ENCODE measurements at regions not wholly inside any gene's neighbourhood (a gene's known extent, or its start where the extent isn't known, plus 50 kb on each side); places are given as distances from the start of the nearest gene placed in this dataset.
"Not testable (repeated sequence)": the region's sequence is repeated elsewhere in the genome, so short reads cannot be mapped to it uniquely, and the experiment has no call there.

DNA sequence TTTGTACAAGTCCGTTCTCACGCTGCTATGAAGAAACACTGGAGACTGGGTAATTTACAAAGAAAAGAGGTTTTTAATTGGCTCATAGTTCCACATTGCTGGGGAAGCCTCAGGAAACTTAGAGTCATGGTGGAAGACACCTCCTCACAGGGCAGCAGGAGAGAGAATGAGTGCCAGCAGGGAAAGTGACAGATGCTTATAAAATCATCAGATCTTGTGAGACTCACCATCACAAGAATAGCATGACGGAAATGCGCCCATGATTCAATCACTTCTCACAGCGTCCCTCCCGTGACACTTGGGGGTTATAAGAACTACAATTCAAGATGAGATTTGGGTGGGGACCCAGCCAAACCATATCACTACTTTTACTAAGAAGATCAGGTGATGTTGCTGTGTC, 285.8 kb downstream of the TMX3 start:
- no peak for DNase-seq (ENCODE audit: low read depth in 3 of 3)

DNA sequence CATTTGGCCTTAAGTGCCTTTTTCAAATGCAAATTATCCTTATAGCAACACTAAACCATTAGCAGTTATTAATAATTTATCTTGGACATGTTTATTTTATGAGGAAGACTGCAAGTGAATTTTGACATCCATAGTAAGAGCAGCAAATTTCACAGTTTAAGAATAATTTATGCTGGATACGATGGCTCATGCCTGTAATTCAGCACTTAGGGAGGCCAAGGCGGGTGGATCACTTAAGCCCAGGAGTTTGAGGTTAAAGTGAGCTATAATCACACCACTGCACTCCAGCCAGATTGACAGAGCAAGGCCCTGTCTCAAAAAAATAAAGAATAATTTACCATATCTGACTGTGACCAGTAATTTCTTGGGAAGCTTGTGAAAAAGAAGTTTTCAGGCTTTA, 286.2 kb downstream of the TMX3 start:
- DNase-seq (ENCODE audit: low read depth in 3 of 3), result no peak

DNA sequence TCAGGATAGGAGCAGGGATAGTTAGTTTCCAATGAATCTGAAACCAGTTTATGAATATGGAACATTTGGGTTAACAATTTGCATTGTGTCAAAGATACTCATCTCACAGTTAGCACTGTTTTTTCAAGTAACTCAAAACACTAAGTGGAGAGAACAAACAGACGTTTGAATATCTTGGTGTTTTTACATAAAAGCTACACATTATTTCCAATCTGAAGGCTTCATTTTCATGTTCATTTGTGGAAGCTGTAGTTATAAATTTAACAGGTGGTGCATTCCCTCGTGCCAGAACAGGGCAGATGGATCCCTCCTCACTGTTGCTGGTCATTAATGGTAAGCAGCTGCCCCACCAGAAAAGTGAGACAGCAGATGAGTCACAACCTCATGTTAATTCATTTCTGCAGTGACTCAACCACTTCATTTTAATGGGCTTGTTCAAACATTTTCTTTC, 286.9 kb downstream of the TMX3 start:
- no peak for DNase-seq (ENCODE audit: low read depth in 3 of 3)

DNA sequence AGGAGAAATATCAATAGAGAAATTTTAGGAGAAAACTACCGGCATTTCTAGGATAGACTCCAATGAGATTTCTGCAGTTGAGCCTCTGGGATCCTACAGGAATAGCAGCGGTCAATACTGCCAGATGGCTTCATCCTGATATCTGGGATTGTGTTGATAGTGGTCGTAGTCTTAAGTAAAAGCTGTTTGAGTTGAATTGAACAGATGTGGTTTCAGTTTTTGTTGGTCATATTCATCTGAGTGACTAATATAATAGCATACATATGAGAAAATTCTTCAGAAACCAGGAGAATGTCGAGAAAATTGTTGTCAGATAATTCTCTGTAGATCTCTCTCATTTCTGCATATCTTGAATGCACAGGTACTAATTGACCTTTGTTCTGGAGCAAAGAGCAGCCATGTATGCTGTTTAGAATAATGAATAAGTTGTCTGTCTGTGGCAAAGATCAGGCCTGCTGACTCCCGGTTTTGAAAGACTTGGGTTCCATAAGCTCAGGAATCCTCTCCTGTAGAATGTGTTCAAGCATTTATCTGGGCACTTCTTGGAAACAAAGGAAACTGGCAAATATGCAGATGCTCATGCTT, 288.1 kb downstream of the TMX3 start:
- DNase-seq (ENCODE audit: low read depth in 3 of 3), result no peak

DNA sequence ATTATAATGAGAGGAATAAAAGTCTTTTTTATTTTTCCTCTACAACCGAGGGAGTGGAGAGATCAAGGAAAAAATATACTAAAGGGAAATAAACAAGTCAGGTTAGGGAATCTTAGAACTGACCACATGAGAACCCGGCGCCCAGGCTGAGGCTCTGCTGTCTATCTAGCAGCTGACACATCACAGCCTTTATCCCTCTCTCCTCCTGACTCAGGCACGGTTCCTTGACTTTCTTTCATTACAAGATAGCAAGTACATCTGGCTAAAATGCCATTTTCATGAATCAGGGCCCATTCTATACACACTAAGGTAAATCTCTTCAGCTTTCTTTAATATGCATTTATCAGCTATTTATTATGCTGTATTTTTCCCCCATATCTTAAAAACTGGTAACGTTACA, 296.0 kb downstream of the TMX3 start:
- DNase-seq (ENCODE audit: low read depth in 3 of 3), result no peak

DNA sequence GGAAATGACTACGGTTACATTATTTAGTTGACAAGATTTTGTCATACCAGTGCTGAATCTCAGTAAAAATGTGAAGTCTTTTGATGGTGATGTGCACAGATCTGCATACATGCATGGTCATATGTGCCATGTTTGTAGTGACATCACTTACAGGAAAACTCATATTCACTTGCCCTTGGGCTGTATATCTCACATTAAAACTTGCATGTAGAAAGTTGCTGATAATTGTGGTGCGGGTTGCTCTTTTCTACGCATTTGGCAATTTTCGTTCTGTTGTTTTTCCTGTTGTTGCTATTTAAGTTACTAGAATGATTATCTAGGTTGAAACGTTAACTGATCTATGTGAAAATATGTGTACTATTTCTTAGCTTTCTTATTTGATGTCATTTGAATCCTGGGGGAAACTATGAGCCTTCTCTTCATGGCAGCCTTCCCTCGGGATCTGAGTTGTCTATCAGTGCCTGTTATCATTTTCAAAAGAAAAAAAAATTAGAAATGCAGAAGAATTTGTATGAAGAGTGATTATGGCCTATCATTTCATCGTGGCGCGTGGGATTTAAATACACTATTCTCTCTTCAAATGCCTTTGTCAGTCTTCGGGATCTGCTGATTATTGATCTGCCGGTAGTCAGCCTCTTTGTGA, 296.6 kb downstream of the TMX3 start:
- DNase-seq (ENCODE audit: low read depth in 3 of 3), result no peak

DNA sequence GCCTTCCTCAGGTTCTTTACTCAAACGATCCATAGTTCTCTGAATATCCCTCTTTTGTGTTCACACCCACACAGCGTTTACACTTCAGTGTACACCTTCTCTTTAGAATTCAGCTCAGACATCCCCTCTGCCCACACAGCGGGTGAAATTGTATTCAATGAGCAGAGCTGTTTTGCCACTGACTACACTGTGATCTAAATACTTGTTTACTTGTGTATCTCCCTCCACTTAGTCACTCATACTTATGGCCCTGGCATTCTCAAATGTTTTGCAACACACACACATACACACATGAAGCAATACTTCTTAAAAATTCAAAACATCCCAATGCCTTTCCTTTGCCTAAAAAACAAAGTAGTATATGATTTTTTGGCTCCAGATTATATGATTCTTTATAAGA, 297.1 kb downstream of the TMX3 start:
- no peak for DNase-seq (ENCODE audit: low read depth in 3 of 3)

DNA sequence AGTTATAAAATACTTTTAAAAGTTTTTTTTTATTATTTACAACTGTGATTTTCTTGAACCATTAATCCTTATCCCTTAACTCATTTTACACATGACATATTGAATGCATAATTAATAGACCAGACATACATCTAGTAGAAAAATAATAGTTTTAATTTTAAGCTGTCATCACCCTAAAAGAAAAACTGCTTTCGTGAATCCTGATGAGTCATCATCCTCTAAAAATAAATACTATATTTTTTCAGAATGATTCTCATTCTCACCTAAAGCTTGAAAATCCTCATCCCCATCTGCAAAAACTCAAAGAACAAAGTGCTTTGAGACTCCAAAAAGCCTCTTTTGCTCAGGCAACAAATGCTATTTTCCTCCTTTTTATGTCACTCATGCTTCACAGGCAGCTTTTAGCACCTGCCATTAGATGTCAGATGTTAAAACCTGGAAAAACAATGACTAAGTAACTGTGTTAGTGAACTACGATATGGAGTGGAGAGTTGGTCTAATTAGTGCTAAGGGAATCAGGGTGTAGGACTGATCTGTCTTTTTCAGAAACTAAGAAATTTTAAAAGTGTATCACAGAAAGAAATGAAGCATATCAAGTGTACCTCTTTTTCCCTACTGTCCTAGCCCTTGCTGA, 297.6 kb downstream of the TMX3 start:
- no peak for DNase-seq (ENCODE audit: low read depth in 3 of 3)

DNA sequence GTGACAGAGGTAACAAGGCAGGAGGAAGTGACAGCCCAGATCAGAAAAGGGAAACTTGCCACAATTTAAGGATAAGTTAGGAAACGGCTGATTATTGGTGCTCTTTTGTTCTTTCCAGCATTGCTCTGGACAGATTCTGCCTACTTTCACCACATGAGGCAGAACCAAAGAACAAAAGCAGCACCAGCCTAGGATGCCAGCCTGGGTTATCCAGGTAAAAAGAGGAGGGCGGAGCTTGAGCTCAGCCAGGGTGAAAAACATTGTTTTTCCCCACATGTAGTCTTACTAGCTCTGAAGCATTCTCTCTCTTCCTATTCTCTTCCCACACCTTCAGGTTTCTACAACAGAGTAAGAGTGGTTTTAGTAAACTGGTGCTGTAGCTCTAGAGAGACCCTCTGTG, 300.5 kb downstream of the TMX3 start:
- DNase-seq (ENCODE audit: low read depth in 3 of 3), result no peak

DNA sequence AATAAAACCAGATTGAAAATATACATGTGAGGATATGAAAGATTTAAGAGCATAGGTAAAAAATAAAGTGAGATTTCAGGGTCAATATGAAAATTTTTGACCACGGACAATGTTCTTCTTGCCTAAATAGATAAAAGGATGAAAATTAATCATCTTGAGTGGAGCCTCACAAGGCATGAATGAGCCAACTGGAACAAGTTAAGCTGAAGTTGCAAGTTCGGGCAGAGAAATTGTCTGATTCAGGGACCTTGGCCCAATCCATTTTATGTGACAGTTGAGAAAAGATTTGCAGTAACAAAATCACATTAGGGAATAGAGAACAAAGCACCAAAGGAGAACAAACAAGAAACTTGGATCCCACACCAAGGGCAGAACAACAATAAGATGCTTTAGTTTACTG, 305.3 kb downstream of the TMX3 start:
- no peak for DNase-seq (ENCODE audit: low read depth in 3 of 3)

DNA sequence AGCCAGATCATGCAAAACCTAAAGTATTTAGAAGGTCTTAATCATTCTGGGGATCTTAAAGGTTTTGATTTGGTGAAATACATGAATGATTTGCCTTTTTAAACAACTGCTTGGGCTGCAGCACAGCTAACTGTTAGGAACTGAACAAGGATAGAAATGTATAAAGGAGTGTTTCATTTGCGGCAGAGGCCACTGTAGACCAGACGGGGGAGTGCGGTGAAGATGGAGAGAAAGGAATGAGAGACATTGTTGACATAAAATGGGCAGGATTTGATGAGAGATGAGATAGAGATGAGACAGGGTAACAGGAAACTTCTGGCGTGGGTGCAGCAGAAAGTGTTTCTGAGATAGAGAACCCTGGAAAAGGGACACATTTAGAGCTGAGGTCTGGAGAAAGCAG, 308.1 kb downstream of the TMX3 start:
- DNase-seq (ENCODE audit: low read depth in 3 of 3), result no peak

DNA sequence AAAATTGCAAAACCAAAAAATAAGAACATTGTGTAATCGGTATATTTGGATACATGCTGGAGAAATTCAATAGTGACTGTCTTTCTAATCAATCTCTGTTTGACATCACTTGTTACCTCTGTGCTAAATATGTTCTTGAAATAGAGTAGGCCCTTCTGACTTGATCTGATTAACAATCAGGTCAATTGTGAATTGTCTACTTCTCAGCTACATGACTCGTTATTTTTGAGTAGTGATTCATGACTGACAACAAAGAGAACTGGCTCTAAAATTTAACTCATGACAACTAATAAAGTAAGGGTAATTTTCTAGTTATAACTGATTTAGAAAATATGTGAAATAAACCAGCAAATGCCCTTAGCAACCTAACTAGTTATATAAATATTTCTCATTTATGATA, 312.1 kb downstream of the TMX3 start:
- no peak for DNase-seq (ENCODE audit: low read depth in 3 of 3)

DNA sequence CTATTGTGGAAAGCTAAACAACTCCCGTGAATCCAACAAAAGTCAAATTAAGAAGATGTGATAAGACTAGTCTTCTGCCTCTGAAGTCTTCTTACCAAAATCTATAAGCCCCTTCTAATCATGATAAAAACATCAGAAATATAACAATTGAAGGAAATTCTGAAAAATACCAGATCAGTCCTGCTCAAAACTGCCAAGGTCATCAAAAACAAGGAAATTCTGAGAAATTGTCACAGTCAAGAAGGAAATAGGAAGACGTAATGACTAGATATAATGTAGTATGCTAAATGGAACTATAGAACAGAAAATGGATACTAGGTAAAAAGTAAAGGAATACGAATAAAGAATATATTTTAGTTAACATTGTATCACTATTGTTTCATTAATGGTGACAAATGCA, 314.0 kb downstream of the TMX3 start:
- DNase-seq (ENCODE audit: low read depth in 3 of 3), result no peak

DNA sequence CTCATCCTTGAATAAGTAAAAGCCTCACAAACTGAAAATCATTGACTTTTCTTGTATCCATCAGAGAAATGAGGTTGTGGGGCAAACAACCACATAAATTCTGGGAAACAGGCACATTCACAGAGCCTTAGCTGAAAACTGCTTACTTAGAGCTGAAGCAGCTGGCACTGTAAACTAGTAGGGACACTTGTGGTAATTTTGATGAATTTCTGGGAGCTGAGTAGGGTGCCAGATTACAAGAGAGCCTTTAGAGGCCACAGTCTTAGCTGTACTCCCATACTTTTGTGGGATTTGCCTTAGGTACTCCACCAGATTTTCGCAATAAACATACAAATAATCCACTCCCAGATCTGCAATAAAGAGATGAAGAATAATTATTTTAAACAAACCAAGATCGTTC, 315.2 kb downstream of the TMX3 start:
- no peak for DNase-seq (ENCODE audit: low read depth in 3 of 3)

DNA sequence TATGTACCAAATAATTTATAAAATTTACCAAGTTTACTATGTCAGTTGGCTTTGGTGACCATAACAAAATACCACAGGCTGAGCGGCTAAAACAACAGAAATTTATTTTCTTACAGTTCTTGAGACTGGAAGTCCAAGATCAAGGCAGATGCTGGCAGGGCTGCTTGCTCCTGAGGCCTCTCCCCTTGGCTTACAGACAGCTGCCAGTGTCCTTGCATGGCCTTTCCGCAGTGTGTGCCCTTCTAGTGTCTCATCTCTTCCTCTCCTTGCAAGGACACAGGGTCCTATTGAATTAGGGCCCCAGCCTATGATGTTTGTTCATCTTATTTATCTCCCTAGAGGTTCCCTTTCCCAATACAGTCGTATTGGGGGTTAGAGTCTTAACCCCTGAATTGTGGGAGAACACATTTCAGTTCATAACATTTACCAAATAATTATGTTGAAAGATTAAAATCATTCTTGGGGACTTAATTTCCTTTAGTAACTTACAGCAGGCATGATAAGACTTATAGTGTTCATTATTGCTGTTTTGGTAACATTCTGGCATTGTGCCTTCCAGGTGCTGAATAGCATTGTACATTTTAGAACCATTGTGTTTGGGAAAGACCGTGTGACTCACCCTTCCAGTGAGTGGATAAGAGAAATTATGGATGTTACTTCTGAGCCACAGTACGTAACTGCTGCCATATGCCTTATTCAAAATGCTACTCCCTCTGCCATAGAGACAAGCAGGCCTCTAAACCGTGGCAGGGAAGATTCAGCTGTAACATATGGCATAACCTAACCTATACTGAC, 317.5 kb downstream of the TMX3 start:
- no peak for DNase-seq (ENCODE audit: low read depth in 3 of 3)

DNA sequence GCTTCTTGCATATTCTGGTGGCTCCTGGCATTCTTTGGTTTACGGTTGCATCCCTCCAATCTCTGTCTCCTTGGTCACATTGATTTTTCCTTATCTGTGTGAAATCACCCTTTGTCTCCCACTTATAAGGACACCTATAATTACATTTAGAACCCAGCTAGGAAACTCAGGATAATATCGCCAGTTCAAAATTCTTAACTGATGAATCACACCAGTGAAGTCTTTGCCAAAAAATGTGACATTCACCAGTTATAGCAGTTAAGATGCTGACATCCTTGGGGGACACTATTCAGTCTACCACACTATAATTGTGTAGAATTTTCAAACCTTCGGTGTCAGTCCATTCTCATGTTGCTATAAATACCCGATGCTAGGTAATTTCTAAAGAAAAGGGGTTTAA, 320.2 kb downstream of the TMX3 start:
- no peak for DNase-seq (ENCODE audit: low read depth in 3 of 3)

DNA sequence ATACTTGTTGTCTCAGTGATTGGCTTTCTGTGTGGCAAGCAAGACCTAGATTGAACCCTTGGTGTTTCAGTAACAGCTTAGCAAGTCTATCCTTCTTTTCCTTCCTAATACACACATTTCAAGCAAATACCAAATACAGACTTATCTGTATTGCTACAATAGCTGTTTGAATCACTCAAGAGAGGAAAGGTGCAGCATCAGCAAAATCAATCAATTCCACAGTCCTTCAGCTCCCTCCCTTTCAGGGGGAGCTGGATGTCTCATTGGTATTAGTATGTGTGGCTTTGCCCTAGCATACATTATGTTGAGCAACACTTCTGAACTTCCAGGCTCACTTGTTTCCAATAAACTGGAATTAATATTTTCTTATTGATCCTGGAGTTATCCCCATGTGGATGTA, 323.1 kb downstream of the TMX3 start:
- no peak for DNase-seq (ENCODE audit: low read depth in 3 of 3)

DNA sequence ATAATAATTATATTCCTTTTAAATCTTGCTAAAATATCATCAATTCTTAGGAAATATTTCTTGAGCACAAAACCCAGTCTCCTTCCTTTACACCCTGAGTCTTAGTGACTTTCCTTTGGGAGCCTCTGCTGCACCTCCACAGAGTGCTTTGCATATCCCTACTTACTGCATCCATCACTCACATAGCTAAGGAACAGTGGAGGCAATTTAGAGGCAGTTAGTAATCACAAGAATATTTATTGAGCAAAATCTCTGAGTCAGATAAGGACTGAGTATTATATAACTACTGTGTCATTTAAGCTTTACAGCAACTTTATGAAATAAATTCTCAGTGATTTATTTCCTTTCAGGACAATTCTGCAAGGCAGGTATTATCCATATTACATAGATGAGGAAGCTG, 327.7 kb downstream of the TMX3 start:
- no peak for DNase-seq (ENCODE audit: low read depth in 3 of 3)

DNA sequence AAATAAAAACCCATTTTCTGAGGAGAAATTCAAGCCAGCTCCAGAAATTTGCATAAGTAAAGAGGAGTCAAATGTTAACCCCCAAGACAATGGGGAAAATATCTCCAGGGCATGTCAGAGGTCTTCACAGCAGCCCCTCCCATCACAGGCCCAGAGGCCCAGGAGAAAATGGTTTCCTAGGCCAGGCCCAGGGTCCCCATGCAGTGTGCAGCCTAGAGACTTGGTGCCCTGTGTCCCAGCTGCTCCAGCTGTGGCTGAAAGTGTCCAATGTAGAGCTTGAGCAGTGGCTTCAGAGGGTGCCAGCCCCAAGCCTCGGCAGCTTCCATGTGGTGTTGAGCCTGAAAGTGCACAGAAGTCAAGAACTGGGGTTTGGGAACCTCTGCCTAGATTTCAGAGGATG, 330.9 kb downstream of the TMX3 start:
- DNase-seq (ENCODE audit: low read depth in 3 of 3), result not testable (repeated sequence)

DNA sequence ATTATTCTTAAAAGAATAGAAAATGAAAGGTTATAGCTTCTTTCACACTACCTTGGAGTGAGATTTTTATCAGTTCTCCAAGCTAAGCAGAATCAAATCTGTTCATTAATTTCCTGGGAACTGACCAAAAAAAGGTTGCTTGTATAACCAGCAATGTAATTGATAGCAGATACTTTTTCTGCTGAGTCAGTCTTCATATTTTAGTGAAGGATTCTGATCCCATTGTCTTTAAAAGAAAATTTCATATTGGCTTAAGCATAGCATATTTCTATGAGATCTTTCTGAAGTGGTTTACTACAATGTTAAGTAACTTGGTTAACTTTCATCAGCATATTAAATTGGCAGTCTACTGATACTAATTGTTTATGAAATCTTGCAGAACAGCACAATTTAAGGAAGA, 338.0 kb downstream of the TMX3 start:
- DNase-seq (ENCODE audit: low read depth in 3 of 3), result no peak

DNA sequence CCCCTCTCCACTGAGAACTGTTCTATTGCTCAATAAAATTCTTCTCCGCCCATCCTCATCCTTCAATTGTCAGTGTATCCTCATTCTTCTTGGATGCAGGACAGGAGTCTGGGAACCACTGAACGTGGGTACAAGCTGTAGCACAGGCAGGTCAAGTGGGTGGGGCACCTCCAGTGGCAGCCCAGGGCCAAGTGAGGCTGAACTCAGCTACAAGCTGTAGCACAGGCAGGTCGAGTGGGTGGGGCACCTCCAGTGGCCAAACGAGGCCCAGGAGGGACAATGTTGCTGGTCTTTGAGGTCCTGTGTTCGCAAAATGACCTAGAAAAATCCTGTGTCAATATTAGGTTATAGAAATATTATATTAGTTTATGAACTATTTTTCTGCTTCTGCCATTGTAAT, 352.0 kb downstream of the TMX3 start:
- DNase-seq (ENCODE audit: low read depth in 3 of 3), result no peak

DNA sequence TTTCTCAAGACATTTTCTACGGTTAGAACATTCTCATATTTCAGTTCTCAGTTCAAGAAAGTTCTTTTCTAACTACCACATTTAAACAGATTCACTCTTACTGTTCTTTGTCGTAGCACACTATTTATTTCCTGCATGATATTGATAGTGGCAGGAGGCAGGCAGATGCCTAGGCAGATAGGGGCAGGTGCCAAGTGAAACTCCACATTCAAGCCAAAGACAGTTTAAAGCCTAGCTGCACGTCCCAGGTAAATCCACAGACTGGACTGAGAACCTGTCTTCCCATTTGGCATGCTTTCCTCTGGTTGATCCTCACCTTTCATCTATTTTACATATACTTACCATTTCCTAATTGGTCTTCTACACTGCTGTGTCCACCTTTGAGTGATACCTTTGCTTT, 359.3 kb downstream of the TMX3 start:
- no peak for DNase-seq (ENCODE audit: low read depth in 3 of 3)

DNA sequence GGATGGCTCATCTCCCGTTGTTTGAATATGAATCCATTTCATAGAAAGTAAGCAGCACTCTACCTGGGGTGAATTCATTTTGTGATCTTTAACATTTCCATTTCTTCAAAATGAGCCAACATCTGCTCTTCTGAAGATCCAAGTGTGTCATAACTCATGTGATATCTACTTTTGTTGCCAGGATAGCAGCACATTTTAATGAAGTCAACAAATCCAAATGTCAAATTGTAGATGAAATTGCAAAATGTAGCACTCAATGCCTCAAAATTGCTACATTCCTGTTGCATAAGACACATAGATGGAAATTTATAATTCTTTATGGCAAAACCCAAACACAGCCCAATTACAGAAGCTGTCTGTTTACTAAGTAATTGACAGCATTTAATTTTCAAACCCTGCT, 360.7 kb downstream of the TMX3 start:
- DNase-seq (ENCODE audit: low read depth in 3 of 3), result no peak
